GM23338 (cell line): ENCODE measurements at regions not wholly inside any gene's neighbourhood (a gene's known extent, or its start where the extent isn't known, plus 50 kb on each side); places are given as distances from the start of the nearest gene placed in this dataset.

Experiments
- CREB1 ChIP-seq: fragments of 250-450 bp; sonication (Bioruptor Pico); IDR thresholded peaks from 2 replicates; pipeline ENCODE4 v1.5.0; 2020; ENCODE audit warnings: low read depth, mild to moderate bottlenecking, moderate library complexity
- EZH2 ChIP-seq: fragments of 200-600 bp; sonication (generic); IDR thresholded peaks from one replicate; pipeline ENCODE4 v1.8.0; 2017; ENCODE audit warnings: antibody characterized with exemption, mild to moderate bottlenecking, low read depth; ENCODE audit not compliant: unreplicated experiment
- EZH2phosphoT487 ChIP-seq: fragments of 200-600 bp; sonication (generic); IDR thresholded peaks from one replicate; pipeline ENCODE4 v1.8.1; 2018; ENCODE audit warnings: antibody characterized with exemption; ENCODE audit not compliant: unreplicated experiment
- JUNB ChIP-seq: IDR thresholded peaks from one replicate; pipeline ENCODE4 v1.6.1; 2016; ENCODE audit warnings: antibody characterized with exemption; ENCODE audit not compliant: unreplicated experiment
- NANOG ChIP-seq: IDR thresholded peaks from 2 replicates; pipeline ENCODE4 v1.6.1; 2016; ENCODE audit warnings: antibody characterized with exemption, borderline replicate concordance
- POLR2AphosphoS5 ChIP-seq: IDR thresholded peaks from 2 replicates; pipeline ENCODE4 v1.6.1; 2016; ENCODE audit warnings: antibody characterized with exemption, low read depth
- ZNF331 ChIP-seq: fragments of 250-450 bp; sonication (Bioruptor Pico); IDR thresholded peaks from 2 replicates; pipeline ENCODE4 v1.5.0; 2020; ENCODE audit warnings: low read depth, mild to moderate bottlenecking, moderate library complexity
- TF ChIP-seq, protein P1 (sequence below), 2 experiments: fragments of 200-600 bp in 1 of 2; sonication (generic) in 1 of 2; conservative IDR thresholded peaks; 2 replicates each; pipeline versions ENCODE4 v1.5.1 to v1.6.1; 2016 to 2017; ENCODE audit warnings: antibody characterized with exemption in 2 of 2, low read depth in 2 of 2, mild to moderate bottlenecking in 2 of 2, moderate library complexity in 1 of 2
- TF ChIP-seq, protein P2 (sequence below): IDR thresholded peaks from one replicate; pipeline ENCODE4 v1.6.1; 2018; ENCODE audit warnings: antibody characterized with exemption; ENCODE audit not compliant: unreplicated experiment

DNA sequence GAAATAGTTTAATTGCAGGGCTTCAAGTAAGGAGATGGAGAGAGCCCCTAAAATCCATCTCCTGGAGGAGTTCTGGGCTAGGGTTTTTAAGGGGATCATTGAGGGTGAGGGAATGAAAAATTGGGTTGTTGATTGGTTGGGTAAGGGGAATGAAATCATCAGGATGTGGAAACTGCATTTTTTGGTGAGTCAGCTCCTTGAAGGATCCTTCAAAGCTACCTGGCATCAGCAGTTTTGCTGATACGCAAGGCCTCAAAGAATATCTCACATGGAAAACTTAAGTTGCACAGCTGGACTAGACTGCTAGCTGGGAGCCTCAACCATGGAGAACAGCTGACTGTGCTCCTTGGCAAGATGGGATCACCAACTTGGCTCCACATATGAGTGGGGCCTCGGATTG lies 136.7 kb downstream of the FGF10 start:
- TF ChIP-seq, protein P1, sequence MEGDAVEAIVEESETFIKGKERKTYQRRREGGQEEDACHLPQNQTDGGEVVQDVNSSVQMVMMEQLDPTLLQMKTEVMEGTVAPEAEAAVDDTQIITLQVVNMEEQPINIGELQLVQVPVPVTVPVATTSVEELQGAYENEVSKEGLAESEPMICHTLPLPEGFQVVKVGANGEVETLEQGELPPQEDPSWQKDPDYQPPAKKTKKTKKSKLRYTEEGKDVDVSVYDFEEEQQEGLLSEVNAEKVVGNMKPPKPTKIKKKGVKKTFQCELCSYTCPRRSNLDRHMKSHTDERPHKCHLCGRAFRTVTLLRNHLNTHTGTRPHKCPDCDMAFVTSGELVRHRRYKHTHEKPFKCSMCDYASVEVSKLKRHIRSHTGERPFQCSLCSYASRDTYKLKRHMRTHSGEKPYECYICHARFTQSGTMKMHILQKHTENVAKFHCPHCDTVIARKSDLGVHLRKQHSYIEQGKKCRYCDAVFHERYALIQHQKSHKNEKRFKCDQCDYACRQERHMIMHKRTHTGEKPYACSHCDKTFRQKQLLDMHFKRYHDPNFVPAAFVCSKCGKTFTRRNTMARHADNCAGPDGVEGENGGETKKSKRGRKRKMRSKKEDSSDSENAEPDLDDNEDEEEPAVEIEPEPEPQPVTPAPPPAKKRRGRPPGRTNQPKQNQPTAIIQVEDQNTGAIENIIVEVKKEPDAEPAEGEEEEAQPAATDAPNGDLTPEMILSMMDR (conservative IDR thresholded peaks at IDR 0.05; ENCODE audit: low read depth in 2 of 2) = no peak
- TF ChIP-seq POLR2AphosphoS5 (no peak), EZH2 (no peak), NANOG (no peak), EZH2phosphoT487 (no peak), JUNB (no peak), CREB1 (CRISPR knock-in tag) (no peak), ZNF331 (CRISPR knock-in tag) (no peak)
- TF ChIP-seq, protein P2, sequence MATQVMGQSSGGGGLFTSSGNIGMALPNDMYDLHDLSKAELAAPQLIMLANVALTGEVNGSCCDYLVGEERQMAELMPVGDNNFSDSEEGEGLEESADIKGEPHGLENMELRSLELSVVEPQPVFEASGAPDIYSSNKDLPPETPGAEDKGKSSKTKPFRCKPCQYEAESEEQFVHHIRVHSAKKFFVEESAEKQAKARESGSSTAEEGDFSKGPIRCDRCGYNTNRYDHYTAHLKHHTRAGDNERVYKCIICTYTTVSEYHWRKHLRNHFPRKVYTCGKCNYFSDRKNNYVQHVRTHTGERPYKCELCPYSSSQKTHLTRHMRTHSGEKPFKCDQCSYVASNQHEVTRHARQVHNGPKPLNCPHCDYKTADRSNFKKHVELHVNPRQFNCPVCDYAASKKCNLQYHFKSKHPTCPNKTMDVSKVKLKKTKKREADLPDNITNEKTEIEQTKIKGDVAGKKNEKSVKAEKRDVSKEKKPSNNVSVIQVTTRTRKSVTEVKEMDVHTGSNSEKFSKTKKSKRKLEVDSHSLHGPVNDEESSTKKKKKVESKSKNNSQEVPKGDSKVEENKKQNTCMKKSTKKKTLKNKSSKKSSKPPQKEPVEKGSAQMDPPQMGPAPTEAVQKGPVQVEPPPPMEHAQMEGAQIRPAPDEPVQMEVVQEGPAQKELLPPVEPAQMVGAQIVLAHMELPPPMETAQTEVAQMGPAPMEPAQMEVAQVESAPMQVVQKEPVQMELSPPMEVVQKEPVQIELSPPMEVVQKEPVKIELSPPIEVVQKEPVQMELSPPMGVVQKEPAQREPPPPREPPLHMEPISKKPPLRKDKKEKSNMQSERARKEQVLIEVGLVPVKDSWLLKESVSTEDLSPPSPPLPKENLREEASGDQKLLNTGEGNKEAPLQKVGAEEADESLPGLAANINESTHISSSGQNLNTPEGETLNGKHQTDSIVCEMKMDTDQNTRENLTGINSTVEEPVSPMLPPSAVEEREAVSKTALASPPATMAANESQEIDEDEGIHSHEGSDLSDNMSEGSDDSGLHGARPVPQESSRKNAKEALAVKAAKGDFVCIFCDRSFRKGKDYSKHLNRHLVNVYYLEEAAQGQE = no peak
